ENCODE measurements at regions not wholly inside any gene's neighbourhood (a gene's known extent, or its start where the extent isn't known, plus 50 kb on each side); places are given as distances from the start of the nearest gene placed in this dataset.

GRCh38 chr11:8831861-8832260 lies 79.1 kb upstream of the AKIP1 start:
- DNase-seq, result no peak
- TF ChIP-seq POLR2A (IDR thresholded peaks at IDR 0.05; ENCODE audit: low read length) (no peak), GATA1 (IDR thresholded peaks at IDR 0.05; ENCODE audit: low read depth, low read length) (no peak)

DNA sequence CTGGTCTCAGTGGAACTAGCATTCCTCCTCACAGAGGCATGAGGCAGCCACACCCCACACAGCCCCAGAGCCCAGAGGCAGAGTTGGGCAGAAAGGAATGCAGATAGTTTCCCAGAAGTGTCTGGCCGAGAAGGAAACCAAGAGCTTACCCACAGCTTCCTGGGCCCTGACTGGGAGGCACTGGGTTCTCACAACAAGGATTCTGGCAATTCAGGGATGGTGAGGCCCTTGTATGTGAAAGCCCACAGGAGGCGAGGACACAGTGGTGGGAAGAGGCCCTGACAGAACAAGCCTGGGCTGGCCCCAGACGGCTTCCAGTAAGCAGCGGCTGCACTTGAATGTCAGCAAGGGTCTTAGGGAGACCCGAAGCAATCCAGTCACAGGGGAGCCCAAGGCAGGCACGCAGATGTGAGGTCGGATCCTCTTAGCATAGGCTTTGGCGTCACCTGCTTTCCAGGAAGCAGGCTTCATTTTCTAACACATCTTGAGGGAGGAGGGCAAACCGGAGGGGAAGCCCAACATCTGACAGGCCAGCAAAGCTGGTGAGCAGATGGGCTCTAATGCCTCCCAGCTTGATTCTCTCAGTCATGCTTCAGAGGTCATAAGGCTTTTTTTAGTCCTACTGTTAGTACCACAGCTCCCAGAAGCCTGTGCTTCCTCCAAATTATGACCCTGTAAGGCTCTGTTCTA lies 78.3 kb upstream of the AKIP1 start:
- DNase-seq, result no peak

DNA sequence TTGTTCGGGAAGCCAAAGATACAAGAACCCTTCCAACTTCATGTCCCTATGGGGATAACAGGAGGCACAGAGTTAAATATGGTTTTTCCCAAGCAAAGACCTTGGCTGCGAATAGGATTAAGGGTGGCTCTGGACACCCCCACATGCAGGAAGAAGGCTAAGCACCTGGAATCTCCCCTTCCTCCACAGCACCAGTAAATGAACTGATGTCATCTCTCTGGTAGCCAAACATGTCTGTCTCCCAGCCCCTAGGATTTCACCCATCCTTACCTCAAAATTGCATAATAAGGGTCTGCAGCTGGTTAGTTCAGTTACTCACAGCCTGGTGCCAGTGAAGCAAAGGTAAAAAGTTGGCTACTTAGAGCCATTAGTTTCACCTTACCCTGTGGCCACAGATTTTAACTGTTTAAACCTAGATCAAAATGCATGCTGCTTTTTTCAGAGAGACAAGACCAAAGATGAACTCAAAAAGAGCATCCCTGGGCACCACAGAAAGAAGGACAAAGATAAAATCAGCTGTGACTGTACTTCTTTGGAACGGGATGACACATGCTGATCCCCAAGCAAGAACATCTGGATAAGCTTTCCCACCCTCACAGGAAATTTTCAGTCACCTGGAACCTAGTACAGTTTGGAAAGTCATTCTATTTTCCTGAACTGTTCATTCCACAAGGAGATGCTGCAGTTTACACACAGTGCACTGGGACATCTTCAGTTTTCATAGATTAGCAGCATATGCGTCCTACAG lies 77.2 kb upstream of the AKIP1 start:
- TF ChIP-seq POLR2A (IDR thresholded peaks at IDR 0.05; ENCODE audit: low read length) (no peak), GATA1 (IDR thresholded peaks at IDR 0.05; ENCODE audit: low read depth, low read length) (no peak)

More for the DNA sequence above, 78.3 kb upstream of the AKIP1 start:
- no peak for TF ChIP-seq POLR2A (IDR thresholded peaks at IDR 0.05; ENCODE audit: low read length)
- no peak for TF ChIP-seq GATA1 (IDR thresholded peaks at IDR 0.05; ENCODE audit: low read depth, low read length)

DNA sequence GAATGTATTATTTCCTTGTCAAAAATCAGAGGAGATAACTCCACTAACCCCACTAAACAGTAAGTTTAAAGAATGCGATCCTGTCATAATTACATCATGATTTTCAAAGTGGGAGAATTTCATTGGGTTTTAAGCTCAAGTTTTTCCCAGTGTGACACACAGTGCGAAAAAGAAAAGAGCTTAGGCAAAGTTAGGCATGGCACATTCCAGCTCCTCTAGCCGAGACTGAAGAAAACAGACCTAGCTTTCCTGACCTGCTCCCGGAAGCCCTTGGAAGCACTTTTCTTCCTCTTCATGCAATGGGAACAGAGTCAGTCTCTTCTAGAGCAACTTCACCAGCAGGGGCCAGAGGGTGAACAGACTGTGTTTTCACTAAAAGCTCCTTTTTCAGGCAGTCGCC lies 76.6 kb upstream of the AKIP1 start:
- TF ChIP-seq GATA1 (IDR thresholded peaks at IDR 0.05; ENCODE audit: low read depth, low read length) (no peak), POLR2A (IDR thresholded peaks at IDR 0.05; ENCODE audit: low read length) (no peak)
- no peak for DNase-seq

More for the DNA sequence above, 77.2 kb upstream of the AKIP1 start:
- no peak for DNase-seq

DNA sequence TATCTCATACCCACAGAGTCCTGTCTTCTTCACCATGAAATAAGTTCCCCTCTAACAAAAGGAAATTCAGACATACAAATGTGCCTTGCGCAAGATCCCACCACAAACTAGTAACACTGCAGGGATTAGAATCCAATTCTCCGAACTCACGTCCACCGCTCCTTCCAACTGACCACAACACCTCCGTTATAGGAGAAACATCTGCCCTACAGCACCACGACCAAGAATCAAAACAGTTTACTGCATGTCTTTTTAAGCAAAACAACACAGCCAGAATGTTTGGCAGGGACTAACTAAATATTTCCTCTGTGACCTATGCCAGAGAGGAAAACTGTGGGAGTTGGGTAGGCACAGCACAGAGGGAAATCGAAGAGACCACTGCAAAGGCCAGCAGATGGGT lies 72.7 kb upstream of the AKIP1 start:
- DNase-seq, result no peak
- TF ChIP-seq POLR2A (IDR thresholded peaks at IDR 0.05; ENCODE audit: low read length) (no peak), GATA1 (IDR thresholded peaks at IDR 0.05; ENCODE audit: low read depth, low read length) (no peak)

DNA sequence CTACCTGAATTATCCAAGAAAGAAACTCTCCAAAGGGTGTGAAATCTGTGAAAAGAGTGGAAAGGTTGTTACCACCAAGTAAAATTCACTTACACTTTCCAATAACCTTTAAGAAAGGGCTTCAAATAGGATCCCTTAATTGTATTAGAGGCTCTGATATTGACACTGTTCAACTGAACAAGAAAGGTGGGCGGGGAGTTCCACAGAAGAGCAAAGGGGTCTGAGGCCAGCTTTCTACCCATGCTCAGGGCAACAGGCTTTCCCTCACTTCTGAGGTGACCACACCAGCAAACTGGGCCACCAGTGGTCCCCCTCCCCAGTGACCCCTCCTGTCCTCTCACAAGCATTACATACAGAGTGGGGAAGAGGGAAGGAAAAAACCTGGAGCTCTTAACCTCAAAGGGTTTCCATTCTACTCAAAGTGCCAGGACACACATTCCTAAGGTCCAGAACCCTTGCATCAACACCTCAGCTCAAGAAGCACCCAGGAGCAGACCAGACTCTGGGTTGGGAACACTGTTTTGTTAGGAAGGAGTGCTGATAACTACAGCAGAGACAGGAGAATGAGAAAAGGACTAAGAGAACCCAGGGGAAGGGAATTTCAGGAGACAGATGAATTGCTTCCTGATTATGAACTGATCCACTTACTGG lies 71.6 kb upstream of the AKIP1 start:
- no peak for DNase-seq
- TF ChIP-seq POLR2A (IDR thresholded peaks at IDR 0.05; ENCODE audit: low read length), result no peak
- TF ChIP-seq GATA1 (IDR thresholded peaks at IDR 0.05; ENCODE audit: low read depth, low read length), result no peak

- no peak for DNase-seq
- TF ChIP-seq GATA1 (IDR thresholded peaks at IDR 0.05; ENCODE audit: low read depth, low read length), result no peak
- TF ChIP-seq POLR2A (IDR thresholded peaks at IDR 0.05; ENCODE audit: low read length), result no peak
Observed at GRCh38 chr11:8839957-8840945, 70.7 kb upstream of the AKIP1 start.

GRCh38 chr11:8841899-8842298 lies 69.1 kb upstream of the AKIP1 start:
- no peak for DNase-seq
- TF ChIP-seq POLR2A (IDR thresholded peaks at IDR 0.05; ENCODE audit: low read length), result no peak
- TF ChIP-seq GATA1 (IDR thresholded peaks at IDR 0.05; ENCODE audit: low read depth, low read length), result no peak

DNA sequence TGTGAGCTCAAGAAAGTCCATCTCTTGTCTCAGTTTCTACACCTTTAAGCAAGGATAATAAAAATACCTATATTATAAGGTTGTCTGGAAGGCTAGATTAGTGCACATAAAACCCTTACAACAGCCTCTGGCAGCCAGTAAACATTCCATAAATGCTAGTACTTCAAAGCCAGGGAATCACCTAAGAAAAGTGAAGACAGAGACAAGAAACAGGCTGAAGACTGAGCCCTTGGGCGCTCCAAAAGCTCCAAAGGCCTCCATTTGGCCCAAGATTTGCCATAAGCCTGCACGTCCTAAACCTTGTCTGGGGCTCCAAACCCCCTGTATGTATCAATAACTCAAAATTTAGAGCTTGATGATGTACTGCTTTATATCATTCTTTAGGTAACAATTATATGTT lies 52.2 kb upstream of the AKIP1 start:
- no peak for TF ChIP-seq POLR2A (IDR thresholded peaks at IDR 0.05; ENCODE audit: low read length)
- no peak for TF ChIP-seq GATA1 (IDR thresholded peaks at IDR 0.05; ENCODE audit: low read depth, low read length)
- DNase-seq, result no peak
